ENCODE measurements at regions not wholly inside any gene's neighbourhood (a gene's known extent, or its start where the extent isn't known, plus 50 kb on each side); places are given as distances from the start of the nearest gene placed in this dataset.

GRCh38 chr5:167633114-167633513 is 658.3 kb upstream of the WWC1 start:
- no peak overlapping the region for H3K27ac ChIP-seq
- no peak overlapping the region for H3K4me3 ChIP-seq
- no peaks in the 10 kb centered on the region for H3K36me3 ChIP-seq (replicated peaks in 1 of 2)
- no peak for TF ChIP-seq POLR2A (IDR thresholded peaks at IDR 0.05)
- no peak for TF ChIP-seq CTCF (IDR thresholded peaks at IDR 0.05)
- intact Hi-C loops (cut with DNase I) = no loop called here
- no peaks in the 10 kb centered on the region for H3K9me3 ChIP-seq (replicated peaks in 1 of 3)
- WGBS, 4 donors = 45 to 63% (median 56%) methylated on average over 3 of the region's 3 CpGs
- H3K4me1 ChIP-seq (replicated peaks in 1 of 2) = no peaks in the 10 kb centered on the region
- DNase-seq = no peak
- no peaks in the 10 kb centered on the region for H3K27me3 ChIP-seq

GRCh38 chr5:167633931-167634341 is 657.5 kb upstream of the WWC1 start:
- Histone ChIP-seq H3K4me1 (replicated peaks in 1 of 2) (no peaks in the 10 kb centered on the region), H3K36me3 (replicated peaks in 1 of 2) (no peaks in the 10 kb centered on the region)

DNA sequence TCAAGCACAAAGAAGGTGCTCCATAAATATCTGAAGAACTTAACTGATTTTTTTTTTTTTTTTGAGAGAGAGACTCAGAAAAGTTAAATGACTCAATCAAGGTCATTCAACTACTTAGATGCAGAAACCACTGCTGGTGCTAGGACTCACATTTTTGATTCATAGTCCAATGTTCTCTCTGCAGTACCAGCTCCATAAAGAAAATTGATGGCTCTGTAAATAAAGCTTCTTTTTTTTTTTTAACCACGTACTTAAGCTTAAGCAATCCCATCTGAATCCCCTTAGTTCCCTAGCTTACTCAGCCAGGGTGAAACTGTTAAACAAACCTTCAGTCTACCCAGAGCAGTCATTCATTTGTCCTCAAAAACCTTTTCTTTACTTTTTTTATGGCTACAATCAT is 657.0 kb upstream of the WWC1 start:
- intact Hi-C loops (cut with DNase I) = no loop called here
- Histone ChIP-seq H3K4me1 (replicated peaks in 1 of 2) (no peaks in the 10 kb centered on the region), H3K9me3 (replicated peaks in 1 of 3) (no peaks in the 10 kb centered on the region), H3K27ac (no peak overlapping the region), H3K36me3 (replicated peaks in 1 of 2) (no peaks in the 10 kb centered on the region), H3K27me3 (no peaks in the 10 kb centered on the region), H3K4me3 (no peak overlapping the region)
- no peak for TF ChIP-seq CTCF (IDR thresholded peaks at IDR 0.05)
- no peak for DNase-seq
- 13 to 37% (median 18%) methylated on average over 1 of the region's 1 CpG for WGBS, 4 donors

More at GRCh38 chr5:167633931-167634341, 657.5 kb upstream of the WWC1 start:
- Histone ChIP-seq H3K27me3 (no peaks in the 10 kb centered on the region), H3K9me3 (replicated peaks in 1 of 3) (no peaks in the 10 kb centered on the region), H3K4me3 (no peak overlapping the region), H3K27ac (no peak overlapping the region)
- 49 to 52% (median 52%) methylated on average over 2 of the region's 2 CpGs for WGBS, 4 donors
- TF ChIP-seq CTCF (IDR thresholded peaks at IDR 0.05) (no peak), POLR2A (IDR thresholded peaks at IDR 0.05) (no peak)
- intact Hi-C loops (cut with DNase I) = no loop called here
- DNase-seq = no peak

GRCh38 chr5:167638816-167639215 is 652.6 kb upstream of the WWC1 start:
- TF ChIP-seq POLR2A (IDR thresholded peaks at IDR 0.05) (no peak), CTCF (IDR thresholded peaks at IDR 0.05) (no peak)
- H3K36me3 ChIP-seq (replicated peaks in 1 of 2) = no peaks in the 10 kb centered on the region
- no peaks in the 10 kb centered on the region for H3K9me3 ChIP-seq (replicated peaks in 1 of 3)
- no peak for DNase-seq
- H3K27me3 ChIP-seq = no peaks in the 10 kb centered on the region
- H3K4me1 ChIP-seq (replicated peaks in 1 of 2) = no peaks in the 10 kb centered on the region
- intact Hi-C loops (cut with DNase I) = no loop called here
- no peak overlapping the region for H3K4me3 ChIP-seq
- 82 to 88% (median 86%) methylated on average over 2 of the region's 2 CpGs for WGBS, 4 donors
- H3K27ac ChIP-seq = no peak overlapping the region
